ENCODE measurements at regions not wholly inside any gene's neighbourhood (a gene's known extent, or its start where the extent isn't known, plus 50 kb on each side); places are given as distances from the start of the nearest gene placed in this dataset.

DNA sequence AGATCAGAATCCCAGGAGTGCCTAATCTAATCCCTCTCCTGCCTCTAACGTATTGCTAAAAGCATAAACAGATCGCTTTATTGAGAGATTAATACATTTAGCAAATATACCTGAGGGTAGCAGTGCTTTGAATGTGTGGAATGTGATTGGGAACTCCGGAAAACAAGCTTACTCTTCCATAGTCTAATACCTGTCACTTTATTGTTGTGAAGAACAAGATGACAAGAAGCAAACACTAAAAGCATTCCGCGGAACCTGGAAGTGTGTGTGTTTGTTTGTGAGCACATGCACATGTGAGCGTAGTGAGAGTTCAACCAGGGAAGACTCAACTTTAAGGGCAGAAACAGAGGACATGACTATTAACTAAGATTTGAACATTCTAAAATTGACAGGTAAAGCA, 265.0 kb upstream of the GJE1 start:
- TF ChIP-seq EP300 (IDR thresholded peaks at IDR 0.05) (no peak), POLR2A (IDR thresholded peaks at IDR 0.05) (no peak)
- TF ChIP-seq, protein P1, sequence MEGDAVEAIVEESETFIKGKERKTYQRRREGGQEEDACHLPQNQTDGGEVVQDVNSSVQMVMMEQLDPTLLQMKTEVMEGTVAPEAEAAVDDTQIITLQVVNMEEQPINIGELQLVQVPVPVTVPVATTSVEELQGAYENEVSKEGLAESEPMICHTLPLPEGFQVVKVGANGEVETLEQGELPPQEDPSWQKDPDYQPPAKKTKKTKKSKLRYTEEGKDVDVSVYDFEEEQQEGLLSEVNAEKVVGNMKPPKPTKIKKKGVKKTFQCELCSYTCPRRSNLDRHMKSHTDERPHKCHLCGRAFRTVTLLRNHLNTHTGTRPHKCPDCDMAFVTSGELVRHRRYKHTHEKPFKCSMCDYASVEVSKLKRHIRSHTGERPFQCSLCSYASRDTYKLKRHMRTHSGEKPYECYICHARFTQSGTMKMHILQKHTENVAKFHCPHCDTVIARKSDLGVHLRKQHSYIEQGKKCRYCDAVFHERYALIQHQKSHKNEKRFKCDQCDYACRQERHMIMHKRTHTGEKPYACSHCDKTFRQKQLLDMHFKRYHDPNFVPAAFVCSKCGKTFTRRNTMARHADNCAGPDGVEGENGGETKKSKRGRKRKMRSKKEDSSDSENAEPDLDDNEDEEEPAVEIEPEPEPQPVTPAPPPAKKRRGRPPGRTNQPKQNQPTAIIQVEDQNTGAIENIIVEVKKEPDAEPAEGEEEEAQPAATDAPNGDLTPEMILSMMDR (IDR thresholded peaks at IDR 0.05) = no peak
